ENCODE measurements at regions not wholly inside any gene's neighbourhood (a gene's known extent, or its start where the extent isn't known, plus 50 kb on each side); places are given as distances from the start of the nearest gene placed in this dataset.

DNA sequence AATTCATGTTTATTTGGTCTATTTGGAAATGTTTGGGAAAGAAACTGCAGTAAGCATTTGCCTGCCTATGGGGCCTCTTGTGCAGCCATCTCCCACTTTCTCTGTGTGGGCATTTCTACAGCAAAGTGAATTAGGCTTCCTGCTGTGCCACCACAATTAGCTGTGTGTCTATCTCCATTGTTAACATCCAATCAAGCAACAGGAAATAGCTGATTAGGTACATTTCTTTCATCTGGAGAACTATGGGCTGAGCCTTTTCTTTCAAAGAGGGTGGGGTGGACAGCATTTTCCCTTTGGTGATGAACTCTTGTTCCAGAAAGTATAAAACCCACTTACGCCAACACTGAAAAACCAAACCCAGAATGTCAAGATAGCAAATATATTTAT lies 640.0 kb downstream of the ACTR3B start:
- no peak for ATAC-seq (ENCODE audit: low read depth)
- intact Hi-C loops (cut with micrococcal nuclease): no loop called here
- WGBS, 2 experiments (ENCODE audit: extremely low coverage in 2 of 2, insufficient read length in 1 of 2): no CpG with 5 or more reads among the region's 1 CpG

More for the DNA sequence above, 640.0 kb downstream of the ACTR3B start:
- dilution Hi-C loops (cut with HindIII; ENCODE audit: low sequenced_read_pairs, unreplicated experiment): no loop called here
- Histone ChIP-seq H3K4ac (ENCODE audit: low read depth, low read length) (no peak overlapping the region), H3K27ac (ENCODE audit: insufficient read depth, low read length) (no peak overlapping the region), H3K9me3 (ENCODE audit: control insufficient read depth, insufficient read depth, low read length) (peaks cover 44% of the 10 kb centered on the region), H3K4me1 (ENCODE audit: control insufficient read depth, insufficient read depth, low read length) (no peaks in the 10 kb centered on the region), H4K20me1 (ENCODE audit: insufficient read depth, low read length) (no peaks in the 10 kb centered on the region; the same call in 1 of the 2 replicates), H3K27me3 (ENCODE audit: control insufficient read depth, insufficient read depth, low read length) (no peaks in the 10 kb centered on the region), H2BK15ac (ENCODE audit: low read depth, low read length) (no peak overlapping the region), H4K5ac (ENCODE audit: low read depth, low read length) (no peak overlapping the region), H4K91ac (ENCODE audit: insufficient read depth, low read depth, low read length) (no peak overlapping the region), H3K4me2 (ENCODE audit: low read depth, low read length) (no peak overlapping the region), H2BK5ac (ENCODE audit: low read depth, low read length, poor library complexity, severe bottlenecking) (no peak overlapping the region), H3K4me3 (ENCODE audit: insufficient read depth, low read depth, low read length) (no peak overlapping the region), H3K79me1 (ENCODE audit: low read depth in 1 of 2, low read length in 2 of 2) (no peaks in the 10 kb centered on the region), H4K8ac (ENCODE audit: low read depth in 2 of 2, low read length in 2 of 2) (no peak overlapping the region), H2BK20ac (ENCODE audit: low read depth, low read length) (no peak overlapping the region), H3K9ac (ENCODE audit: low read depth, low read length) (no peak overlapping the region), H3K36me3 (ENCODE audit: control insufficient read depth, insufficient read depth, low read length) (no peaks in the 10 kb centered on the region), H3K14ac (replicated peaks; ENCODE audit: low read depth, low read length) (no peak overlapping the region), H2AFZ (replicated peaks; ENCODE audit: low read length, poor library complexity) (no peak overlapping the region), H2BK120ac (ENCODE audit: low read depth, low read length) (no peak overlapping the region), H2AK9ac (replicated peaks; ENCODE audit: low read depth, low read length, poor library complexity) (no peak overlapping the region), H3K56ac (ENCODE audit: extremely low read depth, insufficient read depth, low read length) (no peak overlapping the region), H3K18ac (ENCODE audit: low read depth, low read length) (no peak overlapping the region), H3K9me1 (ENCODE audit: insufficient read depth, low read length) (no peaks in the 10 kb centered on the region), H2AK5ac (ENCODE audit: low read depth, low read length) (no peak overlapping the region), H3K23ac (ENCODE audit: low read depth, low read length) (no peak overlapping the region)
- CTCF ChIA-PET: no interaction called here
- BruUV-seq (replicated peaks): no TSS peak
- TF ChIP-seq, protein P1, sequence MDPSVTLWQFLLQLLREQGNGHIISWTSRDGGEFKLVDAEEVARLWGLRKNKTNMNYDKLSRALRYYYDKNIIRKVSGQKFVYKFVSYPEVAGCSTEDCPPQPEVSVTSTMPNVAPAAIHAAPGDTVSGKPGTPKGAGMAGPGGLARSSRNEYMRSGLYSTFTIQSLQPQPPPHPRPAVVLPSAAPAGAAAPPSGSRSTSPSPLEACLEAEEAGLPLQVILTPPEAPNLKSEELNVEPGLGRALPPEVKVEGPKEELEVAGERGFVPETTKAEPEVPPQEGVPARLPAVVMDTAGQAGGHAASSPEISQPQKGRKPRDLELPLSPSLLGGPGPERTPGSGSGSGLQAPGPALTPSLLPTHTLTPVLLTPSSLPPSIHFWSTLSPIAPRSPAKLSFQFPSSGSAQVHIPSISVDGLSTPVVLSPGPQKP (IDR thresholded peaks at IDR 0.05; ENCODE audit: borderline replicate concordance, low read depth, low read length): no peak
- TF ChIP-seq, protein P2, sequence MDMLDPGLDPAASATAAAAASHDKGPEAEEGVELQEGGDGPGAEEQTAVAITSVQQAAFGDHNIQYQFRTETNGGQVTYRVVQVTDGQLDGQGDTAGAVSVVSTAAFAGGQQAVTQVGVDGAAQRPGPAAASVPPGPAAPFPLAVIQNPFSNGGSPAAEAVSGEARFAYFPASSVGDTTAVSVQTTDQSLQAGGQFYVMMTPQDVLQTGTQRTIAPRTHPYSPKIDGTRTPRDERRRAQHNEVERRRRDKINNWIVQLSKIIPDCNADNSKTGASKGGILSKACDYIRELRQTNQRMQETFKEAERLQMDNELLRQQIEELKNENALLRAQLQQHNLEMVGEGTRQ (IDR thresholded peaks at IDR 0.05; ENCODE audit: low read depth, low read length): no peak
- TF ChIP-seq BHLHE40 (IDR thresholded peaks at IDR 0.05; ENCODE audit: low read depth, low read length) (no peak), FOS (IDR thresholded peaks at IDR 0.05; ENCODE audit: low read depth, low read length) (no peak), RCOR1 (IDR thresholded peaks at IDR 0.05; ENCODE audit: insufficient replicate concordance, low read length) (no peak), CHD1 (IDR thresholded peaks at IDR 0.05; ENCODE audit: low read depth, low read length) (no peak), MAFK (IDR thresholded peaks at IDR 0.05; ENCODE audit: low read depth, low read length) (no peak), RAD21 (IDR thresholded peaks at IDR 0.05; ENCODE audit: low read length) (no peak), MXI1 (IDR thresholded peaks at IDR 0.05; ENCODE audit: borderline replicate concordance, low read depth, low read length) (no peak), SMC3 (IDR thresholded peaks at IDR 0.05; ENCODE audit: low read depth, low read length) (no peak), CEBPB (IDR thresholded peaks at IDR 0.05; ENCODE audit: low read depth, low read length) (no peak), MAZ (IDR thresholded peaks at IDR 0.05; ENCODE audit: borderline replicate concordance, low read depth, low read length) (no peak), RFX5 (IDR thresholded peaks at IDR 0.05; ENCODE audit: low read depth, low read length) (no peak), POLR2A (IDR thresholded peaks at IDR 0.05; ENCODE audit: low read depth, low read length) (no peak)
- TF ChIP-seq, protein P3, sequence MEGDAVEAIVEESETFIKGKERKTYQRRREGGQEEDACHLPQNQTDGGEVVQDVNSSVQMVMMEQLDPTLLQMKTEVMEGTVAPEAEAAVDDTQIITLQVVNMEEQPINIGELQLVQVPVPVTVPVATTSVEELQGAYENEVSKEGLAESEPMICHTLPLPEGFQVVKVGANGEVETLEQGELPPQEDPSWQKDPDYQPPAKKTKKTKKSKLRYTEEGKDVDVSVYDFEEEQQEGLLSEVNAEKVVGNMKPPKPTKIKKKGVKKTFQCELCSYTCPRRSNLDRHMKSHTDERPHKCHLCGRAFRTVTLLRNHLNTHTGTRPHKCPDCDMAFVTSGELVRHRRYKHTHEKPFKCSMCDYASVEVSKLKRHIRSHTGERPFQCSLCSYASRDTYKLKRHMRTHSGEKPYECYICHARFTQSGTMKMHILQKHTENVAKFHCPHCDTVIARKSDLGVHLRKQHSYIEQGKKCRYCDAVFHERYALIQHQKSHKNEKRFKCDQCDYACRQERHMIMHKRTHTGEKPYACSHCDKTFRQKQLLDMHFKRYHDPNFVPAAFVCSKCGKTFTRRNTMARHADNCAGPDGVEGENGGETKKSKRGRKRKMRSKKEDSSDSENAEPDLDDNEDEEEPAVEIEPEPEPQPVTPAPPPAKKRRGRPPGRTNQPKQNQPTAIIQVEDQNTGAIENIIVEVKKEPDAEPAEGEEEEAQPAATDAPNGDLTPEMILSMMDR (conservative IDR thresholded peaks at IDR 0.05; ENCODE audit: low read depth, low read length): no peak
- POLR2A ChIA-PET (ENCODE audit: unreplicated experiment): no interaction called here
- in situ Hi-C loops (cut with MboI; ENCODE audit: low sequenced_read_pairs): no loop called here
- DNase-seq: no peak
